A673 (cell line): ENCODE measurements at regions not wholly inside any gene's neighbourhood (a gene's known extent, or its start where the extent isn't known, plus 50 kb on each side); places are given as distances from the start of the nearest gene placed in this dataset.

Experiments
- EZH2 ChIP-seq: fragments of 200-600 bp; sonication (generic); IDR thresholded peaks from 2 replicates; pipeline ENCODE4 v1.6.1; 2017; ENCODE audit warnings: borderline replicate concordance, low read depth, mild to moderate bottlenecking, mixed read lengths, antibody characterized with exemption, low read length; ENCODE audit not compliant: poor library complexity, severe bottlenecking
- TF ChIP-seq, protein P1 (sequence below): fragments of 300-800, 200-600 bp; sonication (generic); conservative IDR thresholded peaks from 2 replicates; pipeline ENCODE4 v1.5.1; 2017; ENCODE audit warnings: low read depth, mild to moderate bottlenecking, antibody characterized with exemption, low read length, moderate library complexity, mixed read lengths

GRCh38 chr15:35752134-35752466, 206.1 kb upstream of the DPH6 start:
- TF ChIP-seq, protein P1, sequence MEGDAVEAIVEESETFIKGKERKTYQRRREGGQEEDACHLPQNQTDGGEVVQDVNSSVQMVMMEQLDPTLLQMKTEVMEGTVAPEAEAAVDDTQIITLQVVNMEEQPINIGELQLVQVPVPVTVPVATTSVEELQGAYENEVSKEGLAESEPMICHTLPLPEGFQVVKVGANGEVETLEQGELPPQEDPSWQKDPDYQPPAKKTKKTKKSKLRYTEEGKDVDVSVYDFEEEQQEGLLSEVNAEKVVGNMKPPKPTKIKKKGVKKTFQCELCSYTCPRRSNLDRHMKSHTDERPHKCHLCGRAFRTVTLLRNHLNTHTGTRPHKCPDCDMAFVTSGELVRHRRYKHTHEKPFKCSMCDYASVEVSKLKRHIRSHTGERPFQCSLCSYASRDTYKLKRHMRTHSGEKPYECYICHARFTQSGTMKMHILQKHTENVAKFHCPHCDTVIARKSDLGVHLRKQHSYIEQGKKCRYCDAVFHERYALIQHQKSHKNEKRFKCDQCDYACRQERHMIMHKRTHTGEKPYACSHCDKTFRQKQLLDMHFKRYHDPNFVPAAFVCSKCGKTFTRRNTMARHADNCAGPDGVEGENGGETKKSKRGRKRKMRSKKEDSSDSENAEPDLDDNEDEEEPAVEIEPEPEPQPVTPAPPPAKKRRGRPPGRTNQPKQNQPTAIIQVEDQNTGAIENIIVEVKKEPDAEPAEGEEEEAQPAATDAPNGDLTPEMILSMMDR: no peak
- TF ChIP-seq EZH2: no peak
